ENCODE measurements at regions not wholly inside any gene's neighbourhood (a gene's known extent, or its start where the extent isn't known, plus 50 kb on each side); places are given as distances from the start of the nearest gene placed in this dataset.

DNA sequence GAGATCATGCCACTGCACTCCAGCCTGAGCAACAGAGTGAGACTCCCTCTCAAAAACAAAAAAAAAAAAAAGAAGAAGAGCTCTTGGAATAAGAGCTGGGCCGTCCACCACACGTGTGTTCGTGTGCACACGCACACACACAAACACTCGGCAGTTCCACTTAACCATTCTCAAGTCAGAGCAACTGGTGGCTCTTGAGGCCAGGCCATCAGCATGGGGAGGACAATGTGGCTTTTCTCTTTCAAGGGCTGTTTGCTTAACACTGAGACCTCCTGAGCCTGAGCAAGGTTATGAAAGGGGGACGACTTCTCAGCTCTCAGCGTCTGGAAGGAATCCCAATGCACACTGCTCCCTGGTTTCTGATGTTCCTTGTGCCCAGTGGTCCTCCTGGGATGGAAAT, 444.9 kb downstream of the SOX9 start:
- Histone ChIP-seq H3K36me3 (no peaks in the 10 kb centered on the region), H3K27me3 (no peaks in the 10 kb centered on the region), H3K4me1 (peaks cover 27% of the 10 kb centered on the region), H3K4me3 (ENCODE audit: low read depth, low read length) (no peak overlapping the region), H3K9me3 (no peaks in the 10 kb centered on the region; the same call in 1 of the 2 replicates)
- TF ChIP-seq, protein P1, sequence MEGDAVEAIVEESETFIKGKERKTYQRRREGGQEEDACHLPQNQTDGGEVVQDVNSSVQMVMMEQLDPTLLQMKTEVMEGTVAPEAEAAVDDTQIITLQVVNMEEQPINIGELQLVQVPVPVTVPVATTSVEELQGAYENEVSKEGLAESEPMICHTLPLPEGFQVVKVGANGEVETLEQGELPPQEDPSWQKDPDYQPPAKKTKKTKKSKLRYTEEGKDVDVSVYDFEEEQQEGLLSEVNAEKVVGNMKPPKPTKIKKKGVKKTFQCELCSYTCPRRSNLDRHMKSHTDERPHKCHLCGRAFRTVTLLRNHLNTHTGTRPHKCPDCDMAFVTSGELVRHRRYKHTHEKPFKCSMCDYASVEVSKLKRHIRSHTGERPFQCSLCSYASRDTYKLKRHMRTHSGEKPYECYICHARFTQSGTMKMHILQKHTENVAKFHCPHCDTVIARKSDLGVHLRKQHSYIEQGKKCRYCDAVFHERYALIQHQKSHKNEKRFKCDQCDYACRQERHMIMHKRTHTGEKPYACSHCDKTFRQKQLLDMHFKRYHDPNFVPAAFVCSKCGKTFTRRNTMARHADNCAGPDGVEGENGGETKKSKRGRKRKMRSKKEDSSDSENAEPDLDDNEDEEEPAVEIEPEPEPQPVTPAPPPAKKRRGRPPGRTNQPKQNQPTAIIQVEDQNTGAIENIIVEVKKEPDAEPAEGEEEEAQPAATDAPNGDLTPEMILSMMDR (IDR thresholded peaks at IDR 0.05; ENCODE audit: low read depth, low read length) = no peak
- no peak for DNase-seq

- no peaks in the 10 kb centered on the region for H3K27me3 ChIP-seq
- no peaks in the 10 kb centered on the region; the same call in 1 of the 2 replicates for H3K9me3 ChIP-seq
- TF ChIP-seq, protein P1 (IDR thresholded peaks at IDR 0.05; ENCODE audit: low read depth, low read length) = no peak
- DNase-seq = no peak
- peaks cover 27% of the 10 kb centered on the region for H3K4me1 ChIP-seq
- no peak overlapping the region for H3K4me3 ChIP-seq (ENCODE audit: low read depth, low read length)
- no peaks in the 10 kb centered on the region for H3K36me3 ChIP-seq
These were observed 446.1 kb downstream of the SOX9 start for GRCh38 chr17:72566671-72567484.

GRCh38 chr17:72567774-72568173, 447.0 kb downstream of the SOX9 start:
- no peaks in the 10 kb centered on the region for H3K36me3 ChIP-seq
- peak; percentile 58 for DNase-seq

GRCh38 chr17:72569148-72569946, 448.5 kb downstream of the SOX9 start:
- Histone ChIP-seq H3K4me3 (ENCODE audit: low read depth, low read length) (no peak overlapping the region), H3K27me3 (no peaks in the 10 kb centered on the region), H3K4me1 (peaks cover 34% of the 10 kb centered on the region), H3K9me3 (no peaks in the 10 kb centered on the region; the same call in 1 of the 2 replicates), H3K36me3 (no peaks in the 10 kb centered on the region)
- TF ChIP-seq, protein P1 (IDR thresholded peaks at IDR 0.05; ENCODE audit: low read depth, low read length) = no peak
- DNase-seq = no peak

More at GRCh38 chr17:72567774-72568173, 447.0 kb downstream of the SOX9 start:
- Histone ChIP-seq H3K4me1 (peaks cover 34% of the 10 kb centered on the region), H3K27me3 (no peaks in the 10 kb centered on the region), H3K9me3 (no peaks in the 10 kb centered on the region; the same call in 1 of the 2 replicates), H3K4me3 (ENCODE audit: low read depth, low read length) (no peak overlapping the region)
- TF ChIP-seq, protein P1 (IDR thresholded peaks at IDR 0.05; ENCODE audit: low read depth, low read length) = no peak

GRCh38 chr17:72571813-72572396, 451.1 kb downstream of the SOX9 start:
- peaks cover 29% of the 10 kb centered on the region for H3K4me1 ChIP-seq
- TF ChIP-seq, protein P1 (IDR thresholded peaks at IDR 0.05; ENCODE audit: low read depth, low read length) = no peak
- DNase-seq = no peak
- H3K27me3 ChIP-seq = no peaks in the 10 kb centered on the region
- no peaks in the 10 kb centered on the region for H3K36me3 ChIP-seq
- H3K4me3 ChIP-seq (ENCODE audit: low read depth, low read length) = no peak overlapping the region
- H3K9me3 ChIP-seq = no peaks in the 10 kb centered on the region; the same call in 1 of the 2 replicates

Measured in BE2C (cell line).